ENCODE measurements at regions not wholly inside any gene's neighbourhood (a gene's known extent, or its start where the extent isn't known, plus 50 kb on each side); places are given as distances from the start of the nearest gene placed in this dataset.
A peak's percentile ranks its signal among the peaks of the same experiment; 100 is the strongest.

DNA sequence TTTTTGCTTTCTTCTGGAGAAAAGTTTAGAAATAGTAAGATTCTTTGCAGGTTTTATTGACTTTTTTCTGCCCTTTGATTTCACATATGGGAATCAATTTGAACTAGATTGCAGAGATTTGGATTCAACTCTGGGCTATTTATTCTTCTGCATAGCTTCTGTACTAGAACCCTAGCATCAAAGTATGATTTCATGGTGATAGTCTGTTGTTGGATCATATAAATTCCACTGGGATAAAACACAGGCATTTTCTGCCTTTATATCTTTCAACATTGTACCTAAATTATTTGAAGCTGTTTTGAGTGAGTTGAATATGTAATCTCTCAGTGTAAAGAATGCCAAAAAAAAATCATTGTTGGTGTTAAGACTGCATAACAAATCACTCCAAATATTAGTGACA, 458.4 kb upstream of the MPDZ start:
- DNase-seq, result no peak

- DNase-seq, result no peak
These were observed 455.7 kb upstream of the MPDZ start for GRCh38 chr9:13735181-13735580.

DNA sequence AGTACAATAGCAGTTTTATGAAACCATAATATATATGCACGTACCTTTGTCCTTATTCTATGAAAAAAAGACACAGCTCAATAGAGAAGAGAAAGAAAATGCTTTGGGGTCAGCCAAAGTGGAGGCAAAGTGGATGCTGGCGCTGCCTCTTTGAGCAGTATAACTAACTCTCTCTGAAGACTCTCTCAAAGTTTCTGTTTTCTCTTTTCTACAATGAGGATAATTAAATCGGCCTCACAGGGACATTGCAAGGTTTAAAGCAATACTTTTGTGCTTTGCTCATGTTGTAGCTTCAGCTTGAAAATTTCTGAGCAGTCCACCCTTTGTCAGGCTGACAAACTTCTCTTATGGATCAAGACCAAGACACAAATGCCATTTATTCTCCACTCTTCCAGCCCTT, 455.1 kb upstream of the MPDZ start:
- DNase-seq, result no peak

- DNase-seq, result peak; percentile 23
These were observed 452.8 kb upstream of the MPDZ start for GRCh38 chr9:13732290-13732689.

GRCh38 chr9:13731637-13732036, 452.1 kb upstream of the MPDZ start:
- DNase-seq, result no peak

- DNase-seq, result no peak
These were observed 450.5 kb upstream of the MPDZ start for GRCh38 chr9:13729955-13730354.

GRCh38 chr9:13728917-13729811, 449.7 kb upstream of the MPDZ start:
- no peak for DNase-seq

GRCh38 chr9:13728131-13728530, 448.6 kb upstream of the MPDZ start:
- no peak for DNase-seq

- no peak for DNase-seq
These were observed 447.3 kb upstream of the MPDZ start for GRCh38 chr9:13726746-13727145.

DNA sequence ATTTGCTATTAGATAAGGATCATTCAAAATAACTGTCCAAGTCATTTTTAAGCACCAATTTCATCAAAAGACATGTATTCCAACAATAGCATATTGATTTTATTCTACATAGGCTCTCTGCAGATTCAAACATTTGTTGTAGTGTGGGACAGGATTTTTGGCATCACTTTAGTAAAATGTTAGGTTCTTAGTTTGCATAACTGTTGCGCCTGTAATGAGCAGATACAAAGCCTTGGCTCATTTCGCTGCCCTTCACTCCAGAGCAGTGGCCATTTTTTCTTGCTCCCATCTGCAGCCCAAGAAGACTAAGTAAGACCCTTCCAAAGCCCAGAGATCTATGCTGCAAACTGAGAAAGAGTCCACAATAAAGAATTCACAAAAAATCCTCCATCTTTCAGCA, 446.0 kb upstream of the MPDZ start:
- no peak for DNase-seq

- DNase-seq, result no peak
These were observed 442.2 kb upstream of the MPDZ start for GRCh38 chr9:13721481-13722235.

GRCh38 chr9:13719981-13720676, 440.6 kb upstream of the MPDZ start:
- DNase-seq, result no peak

- no peak for DNase-seq
These were observed 440.0 kb upstream of the MPDZ start for GRCh38 chr9:13719446-13719845.

DNA sequence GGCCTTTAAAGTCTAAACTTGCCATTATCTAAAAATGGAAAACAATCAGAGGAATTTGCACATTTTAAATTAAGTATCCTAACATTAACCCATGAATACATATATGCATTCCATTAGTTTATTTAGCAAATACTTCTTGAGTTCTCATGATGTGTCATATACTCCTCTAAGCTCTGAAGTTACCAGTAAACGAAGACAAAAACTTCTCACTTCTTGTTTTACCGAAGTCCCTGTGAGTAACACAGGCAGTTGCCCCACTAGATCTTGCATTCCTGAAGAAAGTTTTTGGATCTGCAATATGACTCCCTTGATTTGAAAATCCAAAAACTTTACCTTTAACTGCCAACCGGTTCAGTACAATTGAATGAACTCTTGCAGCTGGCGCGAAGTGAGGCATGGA, 439.0 kb upstream of the MPDZ start:
- DNase-seq, result no peak

DNA sequence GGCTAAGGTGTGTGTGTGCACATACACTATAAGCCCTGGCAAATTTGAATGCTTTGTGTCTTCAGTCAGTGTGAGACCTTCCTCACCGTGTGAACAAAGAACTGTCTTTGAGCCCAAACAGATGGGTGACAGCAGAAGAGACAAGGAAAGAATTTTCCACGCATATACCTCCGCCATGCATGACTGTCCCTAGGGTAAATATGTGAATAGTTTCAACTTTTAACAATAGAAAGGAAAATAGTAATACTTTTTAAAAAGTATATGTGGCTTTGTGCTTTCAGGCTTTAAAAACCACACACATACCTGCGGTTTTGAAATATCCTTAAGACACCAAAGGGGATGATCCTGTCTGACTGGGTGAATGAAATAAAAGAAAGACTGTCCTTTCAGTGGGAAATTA, 438.6 kb upstream of the MPDZ start:
- no peak for DNase-seq

- DNase-seq, result no peak
These were observed 438.0 kb upstream of the MPDZ start for GRCh38 chr9:13717322-13718054.

GRCh38 chr9:13716601-13717321, 437.3 kb upstream of the MPDZ start:
- DNase-seq, result no peak

DNA sequence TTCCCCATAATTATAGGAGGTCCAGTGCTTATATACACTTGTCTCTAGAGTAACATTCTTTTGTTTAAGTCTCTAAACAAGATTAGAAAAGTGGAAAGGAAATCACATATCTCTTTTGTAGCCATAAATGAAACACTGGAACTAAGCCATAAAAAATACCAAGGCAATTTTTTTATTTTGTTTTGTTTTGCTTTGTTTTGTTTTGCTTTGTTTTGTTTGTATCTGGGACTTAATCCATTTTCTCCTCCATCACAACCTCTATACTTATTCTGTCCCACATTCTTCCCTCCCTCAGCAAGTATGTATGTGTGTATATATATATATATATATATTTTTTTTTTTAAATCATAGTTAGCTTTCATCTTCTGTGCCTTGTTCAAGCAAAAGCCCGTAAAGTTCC, 436.6 kb upstream of the MPDZ start:
- no peak for DNase-seq

DNA sequence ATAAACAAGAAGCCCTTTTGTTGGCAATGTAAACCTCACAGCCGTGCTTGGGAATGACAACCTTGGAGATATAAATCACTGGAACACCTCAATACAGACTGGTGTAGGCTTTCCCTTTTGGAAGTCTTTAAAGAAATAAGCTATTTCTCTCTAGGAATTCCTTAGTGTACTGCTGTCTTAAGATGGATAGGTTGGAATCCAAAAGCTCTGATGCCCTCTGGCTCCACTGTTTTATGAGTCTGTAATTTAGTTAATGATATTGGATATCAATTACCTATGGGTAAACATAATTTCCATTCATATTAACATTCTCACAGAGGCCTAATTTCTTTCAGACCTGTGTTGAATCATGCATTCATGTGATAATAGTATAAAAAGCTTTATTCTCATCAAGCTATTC, 435.9 kb upstream of the MPDZ start:
- no peak for DNase-seq

GRCh38 chr9:13707612-13708576, 428.4 kb upstream of the MPDZ start:
- DNase-seq, result no peak

DNA sequence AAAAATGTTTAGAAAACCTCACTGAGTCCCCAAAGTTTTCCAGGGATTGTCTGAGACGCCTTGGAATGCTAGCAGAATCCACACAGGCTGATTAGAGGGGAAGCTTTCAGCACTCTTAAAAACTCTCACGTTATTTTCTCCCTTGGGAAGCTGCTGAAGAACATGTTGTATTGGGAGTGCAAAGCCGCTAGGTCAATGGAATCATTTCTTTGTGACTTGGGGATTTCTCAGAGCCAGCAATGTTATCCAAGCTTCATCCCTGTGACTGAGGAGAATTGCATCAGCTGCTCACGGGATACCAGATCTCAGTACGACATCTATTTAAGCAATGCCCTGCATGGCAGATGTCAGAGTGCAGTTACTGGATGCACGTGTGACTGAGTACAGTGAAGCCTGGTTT, 426.4 kb upstream of the MPDZ start:
- DNase-seq, result no peak
